ENCODE measurements at regions not wholly inside any gene's neighbourhood (a gene's known extent, or its start where the extent isn't known, plus 50 kb on each side); places are given as distances from the start of the nearest gene placed in this dataset.

DNA sequence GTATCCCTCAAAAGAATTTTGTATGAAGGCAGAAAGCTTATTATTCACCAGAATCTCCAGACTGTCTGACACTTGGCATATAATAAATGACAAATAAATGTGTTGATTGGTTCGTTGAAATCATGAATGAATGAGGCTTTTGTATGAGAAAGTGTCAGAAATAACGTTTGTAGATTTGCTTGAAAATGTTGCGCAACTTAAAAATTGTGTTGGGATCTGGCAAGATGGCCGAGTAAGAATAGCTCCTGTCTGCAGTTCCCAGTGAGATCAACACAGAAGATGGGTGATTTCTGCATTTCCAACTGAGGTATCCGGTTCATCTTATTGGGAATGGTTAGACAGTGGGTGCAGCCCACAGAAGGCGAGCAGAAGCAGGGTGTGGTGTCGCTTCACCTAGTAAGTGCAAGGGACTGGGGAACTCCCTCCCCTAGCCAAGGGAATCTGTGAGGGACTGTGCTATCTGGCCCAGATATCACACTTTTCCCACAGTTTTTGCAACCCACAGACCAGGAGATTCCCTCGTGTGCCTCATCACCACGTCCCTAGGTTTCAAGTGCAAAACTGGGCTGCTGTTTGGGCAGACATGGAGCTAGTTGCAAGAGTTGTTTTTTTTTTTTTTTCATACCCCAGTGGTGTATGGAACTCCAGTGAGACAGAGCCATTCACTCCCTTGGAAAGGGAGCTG is 759.0 kb downstream of the LTN1 start:
- TF ChIP-seq POLR2A (IDR thresholded peaks at IDR 0.05; ENCODE audit: low read length) (no peak), GATA1 (IDR thresholded peaks at IDR 0.05; ENCODE audit: low read depth, low read length) (no peak)
